Heart left ventricle (tissue), 16 donors: ENCODE measurements at regions not wholly inside any gene's neighbourhood (a gene's known extent, or its start where the extent isn't known, plus 50 kb on each side); places are given as distances from the start of the nearest gene placed in this dataset.

ENCODE experiments used
- ATAC-seq, 4 donors: fragments of 200-7000 bp; cut with Tn5 transposase; one replicate each; pipeline ENCODE4 v1.9.1; 2020 to 2022; ENCODE audit warnings: moderate library complexity in 4 of 4, mild to moderate bottlenecking in 3 of 4, moderate number of reproducible peaks in 1 of 4
- DNase-seq, 5 donors: peaks; one replicate each; pipeline ENCODE4 v3.0.0-alpha.2; 2020
- H3K27ac ChIP-seq, 12 donors: fragments of 200-600 bp; sonication (generic) in 4 of 12; one replicate each; pipeline versions ENCODE4 v1.5.0 to v1.8.0; 2016 to 2022; ENCODE audit warnings: mild to moderate bottlenecking in 2 of 12
- H3K27me3 ChIP-seq, 9 donors: fragments of 200-600 bp; sonication (generic) in 2 of 9; one replicate each; pipeline versions ENCODE4 v1.5.1 to v1.8.0; 2016 to 2022; ENCODE audit warnings: mild to moderate bottlenecking in 3 of 9
- H3K36me3 ChIP-seq, 9 donors: fragments of 200-600 bp; sonication (generic) in 2 of 9; one replicate each; pipeline versions ENCODE4 v1.5.0 to v1.8.0; 2018 to 2022; ENCODE audit warnings: mild to moderate bottlenecking in 2 of 9
- H3K4me1 ChIP-seq, 12 donors: fragments of 200-600 bp; sonication (generic) in 4 of 12; one replicate each; pipeline versions ENCODE4 v1.5.0 to v1.8.0; 2016 to 2022; ENCODE audit warnings: mild to moderate bottlenecking in 3 of 12
- H3K4me3 ChIP-seq, 12 donors: fragments of 200-600 bp; sonication (generic) in 4 of 12; one replicate each; pipeline versions ENCODE4 v1.5.0 to v1.8.0; 2017 to 2022; ENCODE audit warnings: mild to moderate bottlenecking in 9 of 12, moderate library complexity in 4 of 12
- H3K9me3 ChIP-seq, 12 donors: fragments of 200-600 bp; sonication (generic) in 4 of 12; one replicate each; pipeline versions ENCODE4 v1.5.0 to v1.8.0; 2016 to 2022; ENCODE audit warnings: mild to moderate bottlenecking in 1 of 12
- CTCF ChIP-seq, 12 donors: fragments of 200-600 bp; sonication (generic) in 4 of 12; IDR thresholded peaks; one replicate each; pipeline versions ENCODE4 v1.5.0 to v1.8.0; 2018 to 2022; ENCODE audit warnings: antibody characterized with exemption in 12 of 12, mild to moderate bottlenecking in 5 of 12
- POLR2A ChIP-seq, 2 donors: fragments of 450-650 bp; IDR thresholded peaks; one replicate each; pipeline ENCODE4 v1.6.1; 2017; ENCODE audit warnings: antibody characterized with exemption in 2 of 2, mild to moderate bottlenecking in 2 of 2, moderate library complexity in 2 of 2
- WGBS, 4 donors: extraction: QIAGEN DNeasy Blood & Tissue Kit in 2 of 4; methylation state at CpG; one replicate each; pipeline versions ENCODE4 v1.1.5 to v1.1.7; 2013 to 2018; 5-methylcytosine and 5-hydroxymethylcytosine counted together
- intact Hi-C, 10 donors: fragments of 100-400 bp; cut with DNase I; formaldehyde crosslinking; loops; one replicate each; pipeline versions ENCODE4 v1.11.1 to v1.14.2; 2022
- donor health status: ischemic (EF 13 %, LVEDD 7.1; RV severe dilation, severe dysfunction).
- donor health status: healthy with polysubstance abuse.
- donor health status: DM: no; HTN: yes; CAD: no.
- donor health status: DM: no; HTN: no; CAD: no.
- donor health status: ischemic (EF 25% LVEDD 6.9; RV normal size, moderate dysfunction).
- donor health status: ischemic (EF 25% LVEDD 5.7; RV mildly dilated, moderate dysfunction).
- donor health status: healthy.
- donor health status: DM: yes; HTN: yes; CAD: no.
- donor health status: ischemic (EF 35%, LVEDD 5.7; RV mildly dilated, moderate dysfunction).
- donor health status: nonischemic (EF 11% LVEDD 7.7; RV severe dilation, severe dysfunction).
- donor health status: DM: yes; HTN: yes; CAD: no.
- donor health status: PGD.
- donor health status: ischemic (EF 29% LVEDD 5.4; RV normal size, mild dysfunction).
- donor health status: nonischemic (EF 23%, LVEDD 6.1; RV moderate dilation, normal function).

DNA sequence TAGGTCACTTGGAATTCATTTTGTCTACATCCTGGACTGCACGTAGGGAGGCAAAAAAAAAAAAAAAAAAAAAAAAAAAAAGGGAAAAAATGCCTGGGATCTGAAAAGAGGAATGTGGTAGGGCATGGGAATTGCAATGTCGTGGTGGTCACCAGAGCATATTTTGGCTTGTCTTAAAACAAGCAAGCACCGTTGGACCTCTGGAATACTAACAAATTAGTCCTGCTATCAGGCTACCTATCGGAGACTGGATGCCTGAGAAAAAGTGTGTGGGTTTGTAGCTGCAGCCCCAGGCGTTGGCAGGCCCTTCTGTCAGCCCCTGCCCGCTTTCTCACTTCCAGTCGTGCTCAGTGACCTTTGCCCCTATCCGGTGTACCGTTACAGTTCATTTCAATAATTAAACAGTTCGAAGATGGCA, 588.5 kb upstream of the ZEB2 start:
- peaks cover 0 to 4% (median 0%) of the 10 kb centered on the region in 12 donors for H3K9me3 ChIP-seq
- WGBS, 4 donors: 66 to 74% (median 72%) methylated on average over 10 of the region's 10 CpGs
- peaks cover 0 to 4% (median 0%) of the 10 kb centered on the region in 12 donors for H3K4me1 ChIP-seq
- no peak for TF ChIP-seq POLR2A (IDR thresholded peaks at IDR 0.05)
- no peak for TF ChIP-seq CTCF (IDR thresholded peaks at IDR 0.05)
- no peak for DNase-seq
- intact Hi-C loops: no loop called here
- H3K36me3 ChIP-seq: no peaks in the 10 kb centered on the region
- no peak for ATAC-seq
- H3K4me3 ChIP-seq: no peak overlapping the region
- H3K27me3 ChIP-seq: no peaks in the 10 kb centered on the region
- peak overlapping the region in 2 of 12 donors; percentile 27 to 33 for H3K27ac ChIP-seq

- Histone ChIP-seq H3K27ac (no peak overlapping the region), H3K36me3 (no peaks in the 10 kb centered on the region), H3K4me3 (no peak overlapping the region), H3K4me1 (peaks cover 0 to 4% (median 0%) of the 10 kb centered on the region in 12 donors), H3K9me3 (peaks cover 0 to 4% (median 0%) of the 10 kb centered on the region in 12 donors), H3K27me3 (no peaks in the 10 kb centered on the region)
- WGBS, 4 donors: 90 to 95% (median 93%) methylated on average over 5 of the region's 5 CpGs
- DNase-seq: no peak
- intact Hi-C loops: no loop called here
- TF ChIP-seq POLR2A (IDR thresholded peaks at IDR 0.05): no peak
- no peak for TF ChIP-seq CTCF (IDR thresholded peaks at IDR 0.05)
- ATAC-seq: no peak
Measured at GRCh38 chr2:145106293-145106692, 586.4 kb upstream of the ZEB2 start.

DNA sequence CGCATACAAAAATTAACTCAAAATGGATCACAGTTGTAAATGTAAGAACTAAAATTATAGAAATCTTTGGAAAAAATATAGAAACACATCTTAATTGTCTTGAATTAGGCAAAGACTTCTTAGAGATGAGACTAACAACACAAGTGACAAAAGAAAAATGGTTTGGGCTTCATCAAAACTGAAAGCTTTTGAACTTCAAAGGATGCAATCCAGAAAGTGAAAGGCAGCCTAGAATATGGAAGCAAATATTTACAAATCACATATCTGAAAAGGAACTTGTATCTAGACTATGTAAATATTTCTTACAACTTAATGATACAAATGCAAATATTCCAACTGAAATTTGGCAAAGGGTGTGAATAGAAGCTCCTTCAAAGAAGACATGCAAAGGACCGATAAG, 582.8 kb upstream of the ZEB2 start:
- DNase-seq (no peak), ATAC-seq (no peak)
- intact Hi-C loops: no loop called here
- Histone ChIP-seq H3K9me3 (no peaks in the 10 kb centered on the region), H3K27ac (no peak overlapping the region), H3K36me3 (no peaks in the 10 kb centered on the region), H3K4me3 (no peak overlapping the region), H3K27me3 (no peaks in the 10 kb centered on the region), H3K4me1 (peaks cover 0 to 7% (median 0%) of the 10 kb centered on the region in 12 donors)
- TF ChIP-seq POLR2A (IDR thresholded peaks at IDR 0.05): no peak
- no peak for TF ChIP-seq CTCF (IDR thresholded peaks at IDR 0.05)
- 90 to 97% (median 96%) methylated on average over 2 of the region's 2 CpGs for WGBS, 4 donors

GRCh38 chr2:145100301-145100700, 580.4 kb upstream of the ZEB2 start:
- ATAC-seq: no peak
- no peaks in the 10 kb centered on the region for H3K36me3 ChIP-seq
- H3K4me1 ChIP-seq: peaks cover 0 to 7% (median 0%) of the 10 kb centered on the region in 12 donors
- no peaks in the 10 kb centered on the region for H3K27me3 ChIP-seq
- no peaks in the 10 kb centered on the region for H3K9me3 ChIP-seq
- H3K27ac ChIP-seq: no peak overlapping the region
- 87 to 95% (median 94%) methylated on average over 1 of the region's 1 CpG for WGBS, 4 donors
- TF ChIP-seq CTCF (IDR thresholded peaks at IDR 0.05): no peak
- no peak for TF ChIP-seq POLR2A (IDR thresholded peaks at IDR 0.05)
- no peak overlapping the region for H3K4me3 ChIP-seq
- DNase-seq: no peak
- intact Hi-C loops: no loop called here
